OCI-LY7 (cell line): ENCODE measurements at regions not wholly inside any gene's neighbourhood (a gene's known extent, or its start where the extent isn't known, plus 50 kb on each side); places are given as distances from the start of the nearest gene placed in this dataset.

Experiments used
- BruUV-seq: library from RNA; stranded (reverse); fragments of 400-500 nt; replicated peaks from 2 replicates; lab custom pipeline; 2021; lab: Mats Ljungman, UMichigan
- CTCF ChIA-PET: fragments of 300-600 bp; sonication (Branson Sonifier 250); formaldehyde crosslinking; loops from one replicate; lab custom pipeline; 2022; ENCODE audit warnings: antibody characterized with exemption; ENCODE audit not compliant: unreplicated experiment; lab: Charles Lee
- POLR2A ChIA-PET: fragments of 300-600 bp; sonication (Branson Sonifier 250); formaldehyde crosslinking; loops from one replicate; lab custom pipeline; 2022; ENCODE audit warnings: antibody characterized with exemption; lab: Charles Lee
- DNase-seq: peaks from one replicate; pipeline ENCODE4 v3.0.0-alpha.2; 2015; ENCODE audit warnings: low spot score
- H2AFZ ChIP-seq: fragments of 200-600 bp; sonication (generic), shearing (Covaris generic); 2 replicates; pipeline ENCODE4 v1.6.1; 2014; ENCODE audit warnings: mild to moderate bottlenecking, antibody characterized with exemption, low read length, moderate library complexity
- H3K27ac ChIP-seq: fragments of 200-600 bp; sonication (generic); 2 replicates; pipeline ENCODE4 v1.5.1; 2014; ENCODE audit warnings: mixed run types, low read depth, mild to moderate bottlenecking, moderate library complexity, low read length, inconsistent platforms; ENCODE audit not compliant: poor library complexity, severe bottlenecking
- H3K36me3 ChIP-seq: fragments of 200-600 bp; sonication (generic); 2 replicates; pipeline ENCODE4 v1.6.1; 2014; ENCODE audit warnings: mild to moderate bottlenecking, antibody characterized with exemption, low read length, moderate library complexity, mixed read lengths; ENCODE audit not compliant: insufficient read depth
- H3K4me1 ChIP-seq: fragments of 200-600 bp; sonication (generic); 2 replicates; pipeline ENCODE4 v1.5.1; 2014; ENCODE audit warnings: mild to moderate bottlenecking, low read length; ENCODE audit not compliant: insufficient read depth, poor library complexity, severe bottlenecking
- H3K4me2 ChIP-seq: fragments of 200-600 bp; sonication (generic); 2 replicates; pipeline ENCODE4 v1.6.1; 2014; ENCODE audit warnings: mild to moderate bottlenecking, low read length
- H3K4me3 ChIP-seq: fragments of 200-600 bp; sonication (generic); 2 replicates; pipeline ENCODE4 v1.5.1; 2014; ENCODE audit warnings: mild to moderate bottlenecking, low read depth, low read length; ENCODE audit not compliant: poor library complexity, severe bottlenecking
- H3K79me2 ChIP-seq: fragments of 200-600 bp; sonication (generic); 2 replicates; pipeline ENCODE4 v1.6.1; 2016; ENCODE audit warnings: low read depth, mild to moderate bottlenecking, low read length, moderate library complexity, mixed read lengths; ENCODE audit not compliant: insufficient read depth
- H3K9me2 ChIP-seq: fragments of 200-600 bp; sonication (generic); 2 replicates; pipeline ENCODE4 v1.6.1; 2016; ENCODE audit warnings: mild to moderate bottlenecking, low read length, mixed read lengths; ENCODE audit not compliant: insufficient read depth
- H3K9me3 ChIP-seq: fragments of 200-600 bp; sonication (generic); 2 replicates; pipeline ENCODE4 v1.6.1; 2014; ENCODE audit warnings: mild to moderate bottlenecking, mixed run types, low read length, mixed read lengths
- H4K20me1 ChIP-seq: fragments of 200-600 bp; sonication (generic); 2 replicates; pipeline ENCODE4 v1.6.1; 2014; ENCODE audit warnings: mild to moderate bottlenecking, antibody characterized with exemption, low read length, moderate library complexity, mixed read lengths; ENCODE audit not compliant: insufficient read depth
- EZH2phosphoT487 ChIP-seq: fragments of 200-600 bp; sonication (generic); IDR thresholded peaks from 2 replicates; pipeline ENCODE4 v1.6.1; 2018; ENCODE audit warnings: low read depth, borderline replicate concordance, mild to moderate bottlenecking, mixed run types, antibody characterized with exemption, low read length, moderate library complexity, mixed read lengths
- intact Hi-C: fragments of 100-400 bp; cut with micrococcal nuclease; formaldehyde crosslinking; loops from one replicate; pipeline ENCODE4 v1.10.0; 2022; ENCODE audit not compliant: unreplicated experiment
- TF ChIP-seq, protein P1 (sequence below): fragments of 200-600 bp; sonication (generic); conservative IDR thresholded peaks from 2 replicates; pipeline ENCODE4 v1.5.1; 2014; ENCODE audit warnings: mild to moderate bottlenecking, antibody characterized with exemption, low read length, moderate library complexity, mixed read lengths

- intact Hi-C loops = no loop called here
- ChIA-PET CTCF (no interaction called here), POLR2A (interaction anchor here (0.6 kb wide), 1 partner anchor 425 kb away, joined by 3 read pairs; no protein-coding TSS in a partner anchor)
- no peaks in the 10 kb centered on the region for H3K9me3 ChIP-seq
- no peaks in the 10 kb centered on the region for H3K79me2 ChIP-seq
- no peak overlapping the region for H3K4me3 ChIP-seq
- H3K36me3 ChIP-seq = no peaks in the 10 kb centered on the region
- H2AFZ ChIP-seq = no peak overlapping the region
- no peaks in the 10 kb centered on the region for H4K20me1 ChIP-seq
- no TSS peak for BruUV-seq
- DNase-seq = no peak
- TF ChIP-seq, protein P1, sequence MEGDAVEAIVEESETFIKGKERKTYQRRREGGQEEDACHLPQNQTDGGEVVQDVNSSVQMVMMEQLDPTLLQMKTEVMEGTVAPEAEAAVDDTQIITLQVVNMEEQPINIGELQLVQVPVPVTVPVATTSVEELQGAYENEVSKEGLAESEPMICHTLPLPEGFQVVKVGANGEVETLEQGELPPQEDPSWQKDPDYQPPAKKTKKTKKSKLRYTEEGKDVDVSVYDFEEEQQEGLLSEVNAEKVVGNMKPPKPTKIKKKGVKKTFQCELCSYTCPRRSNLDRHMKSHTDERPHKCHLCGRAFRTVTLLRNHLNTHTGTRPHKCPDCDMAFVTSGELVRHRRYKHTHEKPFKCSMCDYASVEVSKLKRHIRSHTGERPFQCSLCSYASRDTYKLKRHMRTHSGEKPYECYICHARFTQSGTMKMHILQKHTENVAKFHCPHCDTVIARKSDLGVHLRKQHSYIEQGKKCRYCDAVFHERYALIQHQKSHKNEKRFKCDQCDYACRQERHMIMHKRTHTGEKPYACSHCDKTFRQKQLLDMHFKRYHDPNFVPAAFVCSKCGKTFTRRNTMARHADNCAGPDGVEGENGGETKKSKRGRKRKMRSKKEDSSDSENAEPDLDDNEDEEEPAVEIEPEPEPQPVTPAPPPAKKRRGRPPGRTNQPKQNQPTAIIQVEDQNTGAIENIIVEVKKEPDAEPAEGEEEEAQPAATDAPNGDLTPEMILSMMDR = no peak
- no peak for TF ChIP-seq EZH2phosphoT487
- no peaks in the 10 kb centered on the region for H3K9me2 ChIP-seq
- H3K4me1 ChIP-seq = no peaks in the 10 kb centered on the region
- H3K27ac ChIP-seq = no peak overlapping the region
- no peak overlapping the region for H3K4me2 ChIP-seq
Observed at GRCh38 chr2:123769001-123769400, 256.1 kb upstream of the CNTNAP5 start.

DNA sequence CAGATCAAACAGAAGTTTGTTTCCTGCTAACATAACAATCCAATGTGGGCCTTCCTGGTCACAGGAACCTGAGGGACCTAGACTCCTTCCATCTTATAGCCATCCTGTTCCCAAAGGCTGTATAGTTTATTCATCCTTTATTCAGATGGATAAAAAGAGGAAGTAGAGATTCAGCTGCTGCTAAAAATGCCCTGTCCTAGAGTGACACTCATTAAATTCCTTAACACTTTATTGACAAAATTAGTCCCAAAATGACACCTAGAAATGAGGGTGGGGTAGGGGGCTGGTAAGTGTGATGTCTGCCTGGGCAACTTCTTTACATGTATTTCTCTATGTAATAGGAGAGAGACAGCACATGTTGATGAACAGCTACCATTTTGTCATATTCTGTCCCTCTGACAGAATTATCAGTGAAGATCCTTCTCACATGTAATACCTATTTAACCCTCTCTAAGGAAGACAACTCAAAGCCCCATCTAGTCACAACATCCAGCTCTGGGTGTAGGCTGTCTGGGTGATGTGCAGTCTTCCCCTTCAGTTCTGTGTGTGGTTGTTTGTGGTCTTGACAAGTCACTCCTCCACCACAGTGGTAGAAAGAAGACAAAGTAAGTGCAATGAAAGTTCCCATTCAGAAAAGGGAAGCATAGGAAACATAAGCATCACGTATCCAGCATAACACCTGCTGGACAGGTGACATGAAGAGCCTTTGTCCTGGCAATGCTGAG lies 253.9 kb upstream of the CNTNAP5 start:
- POLR2A ChIA-PET = no interaction called here
- Histone ChIP-seq H3K9me3 (no peaks in the 10 kb centered on the region), H3K9me2 (no peaks in the 10 kb centered on the region), H3K4me1 (no peaks in the 10 kb centered on the region), H3K36me3 (no peaks in the 10 kb centered on the region), H3K4me3 (no peak overlapping the region), H4K20me1 (no peaks in the 10 kb centered on the region), H3K4me2 (no peak overlapping the region), H3K27ac (no peak overlapping the region), H2AFZ (no peak overlapping the region), H3K79me2 (no peaks in the 10 kb centered on the region)
- intact Hi-C loops = no loop called here
- no peak for DNase-seq
- TF ChIP-seq, protein P1 = no peak
- no peak for TF ChIP-seq EZH2phosphoT487
- CTCF ChIA-PET = no interaction called here
- no TSS peak for BruUV-seq

DNA sequence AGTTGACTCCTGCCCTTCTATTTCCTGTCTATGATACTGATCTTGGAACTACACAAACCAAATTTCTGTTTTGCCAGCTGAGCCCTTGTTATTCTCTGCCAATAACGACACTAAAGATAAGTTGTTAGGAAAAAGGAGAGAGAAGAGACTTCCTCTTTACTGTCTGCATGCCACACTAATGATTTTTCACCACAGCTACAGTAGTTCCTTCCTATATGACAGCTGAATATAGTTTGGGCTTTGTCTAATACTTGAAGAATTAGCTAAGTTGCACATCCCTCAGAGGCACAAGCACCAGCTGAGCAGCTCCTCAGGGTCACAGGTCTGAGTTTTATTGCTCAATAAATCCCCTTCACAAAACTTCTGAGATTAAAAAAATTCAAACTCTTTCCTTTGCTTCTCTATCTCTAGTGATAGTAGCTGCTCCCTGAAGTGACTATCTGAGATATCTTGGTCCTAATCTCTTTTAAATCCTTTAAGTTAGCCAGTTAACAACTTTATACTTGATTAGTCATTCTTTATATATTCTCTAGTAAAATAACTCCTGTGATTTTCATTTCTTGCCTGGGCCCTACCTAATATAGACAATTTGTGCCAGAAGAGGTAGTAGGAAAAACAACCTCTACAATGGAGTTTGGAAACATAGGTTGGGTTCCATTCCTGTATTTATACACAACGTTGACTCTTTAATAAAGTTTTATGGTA lies 253.0 kb upstream of the CNTNAP5 start:
- TF ChIP-seq EZH2phosphoT487 = no peak
- TF ChIP-seq, protein P1 = no peak
- H3K4me1 ChIP-seq = no peaks in the 10 kb centered on the region
- no peak overlapping the region for H2AFZ ChIP-seq
- H3K36me3 ChIP-seq = no peaks in the 10 kb centered on the region
- no peak overlapping the region for H3K4me2 ChIP-seq
- BruUV-seq = no TSS peak
- no peaks in the 10 kb centered on the region for H4K20me1 ChIP-seq
- H3K9me3 ChIP-seq = no peaks in the 10 kb centered on the region
- CTCF ChIA-PET = no interaction called here
- DNase-seq = no peak
- H3K79me2 ChIP-seq = no peaks in the 10 kb centered on the region
- no peak overlapping the region for H3K27ac ChIP-seq
- POLR2A ChIA-PET = interaction anchor here (1.0 kb wide), 1 partner anchor 8 kb away, joined by 3 read pairs; no protein-coding TSS in a partner anchor
- no peak overlapping the region for H3K4me3 ChIP-seq
- intact Hi-C loops = no loop called here
- H3K9me2 ChIP-seq = no peaks in the 10 kb centered on the region
